ENCODE measurements at regions not wholly inside any gene's neighbourhood (a gene's known extent, or its start where the extent isn't known, plus 50 kb on each side); places are given as distances from the start of the nearest gene placed in this dataset.
"Not testable (repeated sequence)": the region's sequence is repeated elsewhere in the genome, so short reads cannot be mapped to it uniquely, and the experiment has no call there.

- DNase-seq (ENCODE audit: low read depth in 1 of 2, low spot score in 1 of 2) = no peak
Measured at GRCh38 chr6:137654365-137654981, 160.3 kb upstream of the OLIG3 start.

DNA sequence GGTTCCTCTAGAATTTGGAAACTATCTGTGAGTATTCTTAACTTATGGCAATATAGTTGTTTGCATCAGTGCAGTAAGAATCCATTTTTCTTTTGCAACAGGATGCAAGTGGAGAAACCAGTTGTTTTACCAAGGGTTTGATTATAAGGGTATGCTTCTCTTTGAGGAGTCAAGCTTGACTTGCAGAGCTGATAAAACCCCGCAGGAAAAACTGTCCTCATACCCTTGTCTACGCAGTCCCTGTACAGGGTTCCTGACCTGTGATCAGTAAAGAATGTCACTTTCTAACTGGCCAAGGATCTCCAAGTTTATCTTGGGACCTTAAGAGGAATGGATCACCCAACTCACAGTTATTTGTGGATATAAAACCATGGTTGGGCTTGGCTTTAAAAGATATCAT lies 161.1 kb upstream of the OLIG3 start:
- DNase-seq (ENCODE audit: low read depth in 1 of 2, low spot score in 1 of 2) = no peak

GRCh38 chr6:137656735-137657134 lies 162.5 kb upstream of the OLIG3 start:
- DNase-seq (ENCODE audit: low read depth in 1 of 2, low spot score in 1 of 2) = no peak

DNA sequence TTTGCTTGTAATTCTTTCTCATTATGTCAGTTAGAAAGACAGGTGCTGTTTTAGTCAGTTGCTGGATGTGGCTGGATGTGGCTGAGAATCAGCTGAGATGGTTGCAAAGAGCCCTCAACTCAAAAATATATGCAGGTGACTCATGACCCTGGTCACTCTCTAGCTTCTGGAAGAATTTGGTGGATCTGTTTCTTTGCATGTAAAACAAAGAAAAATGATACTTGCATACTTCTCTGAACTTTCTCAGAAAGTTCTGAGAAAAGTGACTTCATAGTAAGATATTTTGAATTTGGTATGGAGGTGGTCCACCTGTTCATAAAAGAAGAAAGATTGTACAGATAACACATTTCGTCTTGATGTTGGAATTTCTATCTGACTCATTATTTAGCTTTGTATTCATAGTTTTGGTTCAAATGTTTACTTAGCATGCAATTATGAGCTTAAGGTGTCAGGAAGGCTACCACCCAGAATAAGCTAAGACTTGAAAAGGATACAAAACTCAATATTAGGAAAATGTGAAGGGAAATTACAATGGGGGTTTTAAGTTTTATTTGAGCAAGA lies 163.2 kb upstream of the OLIG3 start:
- DNase-seq (ENCODE audit: low read depth in 1 of 2, low spot score in 1 of 2) = no peak

GRCh38 chr6:137658287-137658686 lies 164.1 kb upstream of the OLIG3 start:
- no peak for DNase-seq (ENCODE audit: low read depth in 1 of 2, low spot score in 1 of 2)

DNA sequence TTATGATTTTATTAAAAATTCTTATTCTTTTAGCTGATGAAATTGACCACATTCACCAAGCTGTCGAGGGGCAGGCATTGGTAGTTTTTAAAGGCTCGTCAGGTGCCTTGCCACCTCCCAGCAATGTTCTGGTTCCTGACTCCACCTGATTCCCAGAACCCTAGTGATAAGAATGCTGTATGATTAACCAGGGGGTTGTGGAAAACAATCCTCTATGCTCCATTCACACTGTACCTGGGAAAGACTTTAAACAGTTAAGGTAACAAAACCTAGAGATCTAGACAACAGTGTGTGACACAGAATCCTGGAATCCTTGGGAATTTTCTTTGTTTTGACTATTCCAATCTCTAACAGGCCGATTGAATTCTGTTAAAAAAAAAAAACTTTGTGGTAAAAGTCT lies 165.7 kb upstream of the OLIG3 start:
- DNase-seq (ENCODE audit: low read depth in 1 of 2, low spot score in 1 of 2) = no peak

GRCh38 chr6:137660296-137660731 lies 166.1 kb upstream of the OLIG3 start:
- DNase-seq (ENCODE audit: low read depth in 1 of 2, low spot score in 1 of 2) = no peak

GRCh38 chr6:137661601-137662000 lies 167.4 kb upstream of the OLIG3 start:
- DNase-seq (ENCODE audit: low read depth in 1 of 2, low spot score in 1 of 2) = peak in 1 of 2 donors; percentile 25

GRCh38 chr6:137664183-137664582 lies 170.0 kb upstream of the OLIG3 start:
- DNase-seq (ENCODE audit: low read depth in 1 of 2, low spot score in 1 of 2) = no peak

- no peak for DNase-seq (ENCODE audit: low read depth in 1 of 2, low spot score in 1 of 2)
Measured at GRCh38 chr6:137665342-137665934, 171.2 kb upstream of the OLIG3 start.

GRCh38 chr6:137666202-137666774 lies 172.1 kb upstream of the OLIG3 start:
- no peak for DNase-seq (ENCODE audit: low read depth in 1 of 2, low spot score in 1 of 2)

- no peak for DNase-seq (ENCODE audit: low read depth in 1 of 2, low spot score in 1 of 2)
Measured at GRCh38 chr6:137673603-137674002, 179.4 kb upstream of the OLIG3 start.

DNA sequence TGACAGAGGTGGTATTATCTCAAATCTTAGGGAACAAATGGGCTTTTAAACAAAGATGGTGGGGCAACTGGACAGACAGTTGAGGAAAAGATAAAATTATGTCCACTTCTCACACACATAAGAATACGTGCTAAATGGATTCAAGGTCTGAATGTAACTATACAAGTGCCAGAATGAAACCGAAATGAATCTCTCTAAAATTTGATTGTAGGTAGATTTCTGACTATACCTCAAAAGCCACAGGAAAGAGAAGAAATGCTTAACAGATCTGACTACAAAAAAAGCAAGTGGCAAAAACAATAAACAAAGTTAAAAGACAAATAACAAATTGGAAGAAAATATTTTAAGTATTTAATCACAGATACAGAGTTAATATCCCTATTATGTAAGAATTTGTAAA lies 182.7 kb upstream of the OLIG3 start:
- no peak for DNase-seq (ENCODE audit: low read depth in 1 of 2, low spot score in 1 of 2)

GRCh38 chr6:137677709-137678108 lies 183.5 kb upstream of the OLIG3 start:
- no peak for DNase-seq (ENCODE audit: low read depth in 1 of 2, low spot score in 1 of 2)

DNA sequence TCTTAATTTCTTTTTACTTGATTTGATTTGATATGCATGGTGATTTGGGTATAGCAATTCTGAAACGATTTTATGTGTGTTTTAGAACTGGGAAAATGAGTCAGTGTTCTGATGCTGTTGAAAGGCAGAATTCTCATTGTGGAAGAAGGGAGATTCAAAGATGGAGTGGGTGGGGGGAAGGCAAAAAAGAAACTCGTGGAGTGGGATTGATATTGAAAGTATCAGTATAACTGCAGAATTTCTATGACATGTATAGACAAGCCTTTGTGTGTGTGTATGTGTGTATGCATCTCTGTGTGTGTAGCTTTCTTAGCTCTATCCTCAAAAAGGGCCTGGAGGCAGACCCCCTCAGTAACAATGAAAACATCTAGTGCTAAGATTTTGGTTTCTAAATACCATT lies 184.3 kb upstream of the OLIG3 start:
- DNase-seq (ENCODE audit: low read depth in 1 of 2, low spot score in 1 of 2) = no peak

- no peak for DNase-seq (ENCODE audit: low read depth in 1 of 2, low spot score in 1 of 2)
Measured at GRCh38 chr6:137680705-137681346, 186.2 kb upstream of the TNFAIP3 start.

DNA sequence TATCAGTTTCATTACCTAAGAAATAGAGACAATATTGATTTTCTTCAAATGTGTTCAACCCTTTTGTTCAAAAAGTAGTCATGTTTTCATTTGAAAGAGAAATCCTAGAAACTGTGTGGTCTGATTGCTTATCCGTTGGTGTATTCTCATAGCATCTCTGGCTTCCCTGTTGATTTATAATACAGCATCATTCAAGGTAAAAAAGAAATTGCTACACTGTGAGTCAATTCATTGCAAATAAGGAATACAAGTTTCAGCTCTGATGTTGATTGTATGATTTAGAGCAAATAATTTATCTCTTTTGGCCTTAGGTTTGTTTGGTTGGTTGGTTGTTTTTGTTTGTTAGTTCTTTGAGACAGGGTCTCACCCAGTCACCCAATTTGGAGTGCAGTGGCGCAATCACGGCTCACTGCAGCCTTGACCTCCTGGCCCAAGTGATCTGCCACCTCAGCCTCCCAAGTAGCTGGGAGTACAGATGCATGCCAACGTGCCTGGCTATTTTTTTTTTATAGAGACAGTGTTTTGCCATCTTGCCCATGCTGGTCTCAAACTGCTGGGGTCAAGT lies 185.5 kb upstream of the TNFAIP3 start:
- DNase-seq (ENCODE audit: low read depth in 1 of 2, low spot score in 1 of 2) = no peak

DNA sequence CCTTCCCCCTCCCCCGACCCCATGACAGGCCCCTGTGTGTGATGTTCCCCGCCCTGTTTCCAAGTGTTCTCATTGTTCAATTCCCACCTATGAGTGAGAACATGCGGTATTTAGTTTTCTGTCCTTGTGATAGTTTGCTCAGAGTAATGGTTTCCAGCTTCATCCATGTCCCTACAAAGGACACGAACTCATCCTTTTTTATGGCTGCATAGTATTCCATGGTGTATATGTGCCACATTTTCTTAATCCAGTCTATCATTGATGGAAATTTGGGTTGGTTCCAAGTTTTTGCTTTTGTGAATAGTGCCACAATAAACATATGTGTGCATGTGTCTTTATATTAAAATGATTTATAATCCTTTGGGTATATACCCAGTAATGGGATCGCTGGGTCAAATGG lies 184.4 kb upstream of the TNFAIP3 start:
- not testable (repeated sequence) for DNase-seq (ENCODE audit: low read depth in 1 of 2, low spot score in 1 of 2)

GRCh38 chr6:137683916-137684315 lies 183.1 kb upstream of the TNFAIP3 start:
- no peak for DNase-seq (ENCODE audit: low read depth in 1 of 2, low spot score in 1 of 2)

DNA sequence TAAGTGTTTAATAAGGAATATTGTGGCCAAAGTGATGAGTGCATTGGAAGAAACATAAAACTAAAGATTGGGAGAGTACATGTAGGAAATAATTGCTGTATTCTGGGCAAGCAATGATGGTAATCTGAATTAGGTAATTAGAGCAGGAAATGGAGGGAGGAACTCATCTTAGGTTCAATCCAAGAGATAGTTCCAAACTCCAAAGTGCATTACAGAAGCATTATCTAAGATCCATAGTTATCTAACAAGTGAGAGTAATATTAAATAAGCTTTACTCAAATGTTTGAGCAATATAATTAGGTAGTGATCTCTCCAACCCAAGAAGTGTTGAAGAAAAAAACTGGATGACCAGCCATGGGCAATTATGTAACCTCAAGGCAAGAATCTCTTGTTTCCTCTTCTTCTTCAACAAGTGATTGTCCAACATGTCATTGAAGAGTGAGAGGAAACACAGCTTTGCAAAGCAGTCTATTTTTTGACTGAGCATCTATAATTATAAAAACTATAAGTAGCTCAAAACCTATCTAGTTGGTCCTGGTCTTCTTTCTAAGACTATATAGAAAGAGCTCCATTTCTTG lies 181.2 kb upstream of the TNFAIP3 start:
- DNase-seq (ENCODE audit: low read depth in 1 of 2, low spot score in 1 of 2) = no peak

DNA sequence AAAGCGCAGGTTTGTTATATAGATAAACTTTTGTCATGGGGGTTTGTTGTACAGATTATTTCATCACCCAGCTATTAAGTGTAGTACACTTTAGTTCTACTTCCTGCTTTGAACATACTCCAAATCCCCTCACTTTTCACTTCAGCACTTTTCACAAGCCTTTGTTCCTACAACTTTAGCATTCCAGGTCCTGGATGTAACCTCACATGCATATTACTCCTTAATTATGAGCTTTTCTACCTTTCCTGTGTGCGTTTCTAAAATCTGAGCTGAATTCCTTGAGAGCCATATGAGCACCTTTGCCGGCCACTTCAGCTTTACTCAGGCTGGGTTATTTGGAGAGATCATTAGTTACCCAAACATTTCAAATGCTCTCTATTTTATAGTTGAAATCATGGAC lies 179.2 kb upstream of the TNFAIP3 start:
- no peak for DNase-seq (ENCODE audit: low read depth in 1 of 2, low spot score in 1 of 2)
